HEK293T (cell line): ENCODE measurements at regions not wholly inside any gene's neighbourhood (a gene's known extent, or its start where the extent isn't known, plus 50 kb on each side); places are given as distances from the start of the nearest gene placed in this dataset.

Experiments used
- CTBP1 ChIP-seq: fragments of 450-650 bp; IDR thresholded peaks from 2 replicates; pipeline ENCODE4 v1.6.1; 2016; ENCODE audit warnings: borderline replicate concordance
- ELF4 ChIP-seq: fragments of 450-650 bp; IDR thresholded peaks from 2 replicates; pipeline ENCODE4 v1.6.1; 2017; ENCODE audit warnings: antibody characterized with exemption
- FOXM1 ChIP-seq: fragments of 450-650 bp; IDR thresholded peaks from 2 replicates; pipeline ENCODE4 v1.6.1; 2017; ENCODE audit warnings: mild to moderate bottlenecking, borderline replicate concordance
- HDGF ChIP-seq: fragments of 450-650 bp; IDR thresholded peaks from 2 replicates; pipeline ENCODE4 v1.6.1; 2017; ENCODE audit warnings: antibody characterized with exemption, borderline replicate concordance
- PKNOX1 ChIP-seq: fragments of 450-650 bp; IDR thresholded peaks from 2 replicates; pipeline ENCODE4 v1.6.1; 2016
- SP1 ChIP-seq: fragments of 450-650 bp; IDR thresholded peaks from 2 replicates; pipeline ENCODE4 v1.6.1; 2017
- SUZ12 ChIP-seq: fragments of 450-650 bp; IDR thresholded peaks from 2 replicates; pipeline ENCODE4 v1.6.1; 2016; ENCODE audit warnings: mild to moderate bottlenecking
- TARDBP ChIP-seq: fragments of 450-650 bp; IDR thresholded peaks from 2 replicates; pipeline ENCODE4 v1.6.1; 2016

- no peak for TF ChIP-seq SP1
- TF ChIP-seq HDGF = no peak
- no peak for TF ChIP-seq CTBP1
- TF ChIP-seq TARDBP = no peak
- no peak for TF ChIP-seq SUZ12
- no peak for TF ChIP-seq PKNOX1
- TF ChIP-seq ELF4 = no peak
- TF ChIP-seq FOXM1 = no peak
Observed at GRCh38 chr6:141210901-141211300, 921.8 kb upstream of the GJE1 start.
